GM12878 (cell line): ENCODE measurements at regions not wholly inside any gene's neighbourhood (a gene's known extent, or its start where the extent isn't known, plus 50 kb on each side); places are given as distances from the start of the nearest gene placed in this dataset.

Experiments used
- ATAC-seq: fragments of 200-7000 bp; cut with Tn5 transposase; 3 replicates; pipeline ENCODE4 v1.9.1; 2020; ENCODE audit warnings: mild to moderate bottlenecking, moderate library complexity
- BruUV-seq: library from RNA; stranded (reverse); fragments of 400-500 nt; replicated peaks from 2 replicates; lab custom pipeline; 2021; lab: Mats Ljungman, UMichigan
- CTCF ChIA-PET: fragments of 300-600 bp; sonication (Branson Sonifier 250); formaldehyde crosslinking; extraction: SDS; loops from one replicate; lab custom pipeline; 2021; ENCODE audit warnings: inconsistent platforms; lab: Yijun Ruan, JAX
- POLR2A ChIA-PET: fragments of 350-600 bp; formaldehyde crosslinking; extraction: SDS; loops from one replicate; lab custom pipeline; 2021; ENCODE audit warnings: inconsistent platforms; lab: Charles Lee
- RAD21 ChIA-PET: fragments of 300-600 bp; sonication (Branson Sonifier 250); formaldehyde crosslinking; loops from one replicate; lab custom pipeline; 2023; ENCODE audit warnings: antibody characterized with exemption; ENCODE audit not compliant: unreplicated experiment; lab: Charles Lee
- SMC1A ChIA-PET: fragments of 300-600 bp; sonication (Branson Sonifier 250); formaldehyde crosslinking; loops from one replicate; lab custom pipeline; 2023; ENCODE audit not compliant: unreplicated experiment, uncharacterized antibody; lab: Charles Lee
- DNase-seq: peaks from one replicate; pipeline ENCODE4 v3.0.0-alpha.2; 2011; ENCODE audit warnings: low read depth, low spot score
- FAIRE-seq: peaks from 3 replicates; lab custom pipeline; 2011; peaks lifted over from hg19 to GRCh38; lab: Jason Lieb, UNC
- H2AFZ ChIP-seq: 2 replicates; pipeline ENCODE4 v1.6.0; 2011; ENCODE audit warnings: low read depth, low read length, control low read depth; ENCODE audit not compliant: control insufficient read depth
- H3K27ac ChIP-seq: 2 replicates; pipeline ENCODE4 v1.5.1; 2011; ENCODE audit warnings: control low read depth; ENCODE audit not compliant: control insufficient read depth, insufficient read depth
- H3K27me3 ChIP-seq, 2 experiments: replicated peaks in 1 of 2; 2 replicates each; pipeline versions ENCODE4 v1.6.0 to v1.6.1; 2011; ENCODE audit warnings: low read length in 1 of 2; ENCODE audit not compliant: control insufficient read depth in 2 of 2, insufficient read depth in 2 of 2
- H3K36me3 ChIP-seq, 2 experiments: 2 replicates each; pipeline ENCODE4 v1.5.1; 2011; ENCODE audit warnings: low read length in 1 of 2; ENCODE audit not compliant: control insufficient read depth in 2 of 2, insufficient read depth in 2 of 2
- H3K4me1 ChIP-seq: 2 replicates; pipeline ENCODE4 v1.6.1; 2011; ENCODE audit warnings: mild to moderate bottlenecking, low read length, moderate library complexity, mixed read lengths; ENCODE audit not compliant: control insufficient read depth, insufficient read depth
- H3K4me2 ChIP-seq: 2 replicates; pipeline ENCODE4 v1.6.0; 2011; ENCODE audit warnings: control low read depth; ENCODE audit not compliant: control insufficient read depth, insufficient read depth
- H3K4me3 ChIP-seq: fragments of 200-600 bp; sonication (generic); 2 replicates; pipeline ENCODE4 v1.5.1; 2016
- H3K79me2 ChIP-seq: 2 replicates; pipeline ENCODE4 v1.6.0; 2011; ENCODE audit warnings: low read length; ENCODE audit not compliant: control insufficient read depth, insufficient read depth
- H3K9ac ChIP-seq: 2 replicates; pipeline ENCODE4 v1.8.0; 2011; ENCODE audit warnings: low read length, control low read depth, mixed read lengths; ENCODE audit not compliant: control insufficient read depth, insufficient read depth
- H3K9me3 ChIP-seq: replicated peaks from 3 replicates; pipeline ENCODE4 v1.5.1; 2011; ENCODE audit warnings: mild to moderate bottlenecking, low read length; ENCODE audit not compliant: control insufficient read depth, insufficient read depth
- H4K20me1 ChIP-seq: 2 replicates; pipeline ENCODE4 v1.6.0; 2011; ENCODE audit not compliant: control insufficient read depth, insufficient read depth
- CBX3 ChIP-seq: fragments of 200-600 bp; sonication (generic); IDR thresholded peaks from 2 replicates; pipeline ENCODE4 v1.6.1; 2016; ENCODE audit warnings: low read depth, borderline replicate concordance
- ELK1 ChIP-seq: IDR thresholded peaks from 2 replicates; pipeline ENCODE4 v1.6.1; 2012; ENCODE audit warnings: low read depth, low read length, improper control_type of control experiment
- ETV6 ChIP-seq, 2 experiments: fragments of 450-650 bp in 1 of 2; IDR thresholded peaks in 1 of 2; conservative IDR thresholded peaks in 1 of 2; 2 replicates each; pipeline ENCODE4 v1.6.1; 2014; ENCODE audit warnings: antibody characterized with exemption in 1 of 2, borderline replicate concordance in 1 of 2, low read depth in 1 of 2, mild to moderate bottlenecking in 1 of 2, moderate library complexity in 1 of 2
- POLR2AphosphoS5 ChIP-seq: IDR thresholded peaks from 2 replicates; pipeline ENCODE4 v1.6.1; 2011; ENCODE audit warnings: mild to moderate bottlenecking, low read length, inconsistent platforms
- SPI1 ChIP-seq: IDR thresholded peaks from 2 replicates; pipeline ENCODE4 v1.6.1; 2011; ENCODE audit warnings: low read depth, mild to moderate bottlenecking, low read length, moderate library complexity, borderline replicate concordance; ENCODE audit not compliant: insufficient read depth
- ZBED1 ChIP-seq: IDR thresholded peaks from 2 replicates; pipeline ENCODE4 v1.6.1; 2016; ENCODE audit warnings: borderline replicate concordance
- ZBTB11 ChIP-seq: fragments of 450-650 bp; formaldehyde crosslinking; IDR thresholded peaks from 2 replicates; pipeline ENCODE4 v1.5.0; 2022; ENCODE audit warnings: mild to moderate bottlenecking, missing genetic modification characterization
- WGBS: methylation state at CpG from one replicate; pipeline ENCODE4 v1.1.6; 2016; ENCODE audit warnings: low lambda C conversion rate; ENCODE audit not compliant: insufficient replicate concordance, insufficient coverage; ENCODE audit errors: missing lambda C conversion rate; 5-methylcytosine and 5-hydroxymethylcytosine counted together
- in situ Hi-C: fragments of 300-500 bp; cut with MboI; formaldehyde crosslinking; loops from 9 replicates; pipeline ENCODE4 v1.14.3; 2018; ENCODE audit warnings: mixed read lengths
- intact Hi-C: fragments of 100-400 bp; cut with micrococcal nuclease; formaldehyde crosslinking; loops from one replicate; pipeline ENCODE4 v1.14.2; 2022; ENCODE audit not compliant: unreplicated experiment

- no peak for TF ChIP-seq ZBTB11
- no peak for TF ChIP-seq ELK1
- no peak for TF ChIP-seq CBX3
- TF ChIP-seq POLR2AphosphoS5, result no peak
Measured at GRCh38 chr15:69843900-69844304, 253.8 kb downstream of the TLE3 start (continued).

- ChIA-PET SMC1A (interaction anchor here (1.8 kb wide), 1 partner anchor 23 kb away, joined by 3 read pairs; no protein-coding TSS in a partner anchor), CTCF (no interaction called here), RAD21 (no interaction called here), POLR2A (interaction anchor here (0.5 kb wide), 1 partner anchor 38 kb away, joined by 5 read pairs; no protein-coding TSS in a partner anchor)
- Histone ChIP-seq H3K9me3 (no peaks in the 10 kb centered on the region), H3K9ac (no peak overlapping the region), H2AFZ (no peak overlapping the region), H4K20me1 (no peaks in the 10 kb centered on the region), H3K79me2 (no peaks in the 10 kb centered on the region), H3K4me3 (no peak overlapping the region), H3K4me2 (no peak overlapping the region), H3K27me3 (peaks cover 0 to under 1% of the 10 kb centered on the region in 2 experiments; a peak in 1 of 4 replicates), H3K27ac (no peak overlapping the region), H3K4me1 (no peaks in the 10 kb centered on the region), H3K36me3 (no peaks in the 10 kb centered on the region)
- intact Hi-C loops, result no loop called here
- in situ Hi-C loops, result no loop called here
- no peak for ATAC-seq
- 57% methylated on average over 4 of the region's 5 CpGs for WGBS
- no peak for DNase-seq
- FAIRE-seq, result no peak
- no peak for TF ChIP-seq ZBED1
- TF ChIP-seq SPI1, result no peak
- TF ChIP-seq ETV6 (conservative IDR thresholded peaks at IDR 0.05 in 1 of 2, IDR thresholded peaks at IDR 0.05 in 1 of 2; ENCODE audit: borderline replicate concordance in 1 of 2, low read depth in 1 of 2), result no peak
- no peak for TF ChIP-seq ELK1
- no TSS peak for BruUV-seq
Measured at GRCh38 chr15:69845159-69845558, 252.6 kb downstream of the TLE3 start.
